Epithelial cell of esophagus (primary cell): ENCODE measurements at regions not wholly inside any gene's neighbourhood (a gene's known extent, or its start where the extent isn't known, plus 50 kb on each side); places are given as distances from the start of the nearest gene placed in this dataset.
"Not testable (repeated sequence)": the region's sequence is repeated elsewhere in the genome, so short reads cannot be mapped to it uniquely, and the experiment has no call there.

ENCODE experiments used
- DNase-seq: peaks from one replicate; pipeline ENCODE4 v3.0.0; 2010; ENCODE audit warnings: low read depth
- H3K4me3 ChIP-seq: 2 replicates; pipeline ENCODE4 v1.5.1; 2011; ENCODE audit warnings: mild to moderate bottlenecking, low read length, control low read depth
- CTCF ChIP-seq: IDR thresholded peaks from 2 replicates; pipeline ENCODE4 v1.5.1; 2011; ENCODE audit warnings: low read depth, mild to moderate bottlenecking, low read length, control low read depth, inconsistent platforms; ENCODE audit not compliant: insufficient read depth; ENCODE audit errors: missing control alignments

GRCh38 chrX:35221391-35221790 is 278.8 kb downstream of the FAM47B start:
- DNase-seq, H3K4me3 ChIP-seq: not testable (repeated sequence)

GRCh38 chrX:35244088-35244741 is 301.6 kb downstream of the FAM47B start:
- DNase-seq: no peak
- TF ChIP-seq CTCF: no peak
- no peak overlapping the region for H3K4me3 ChIP-seq

GRCh38 chrX:35244796-35245508 is 302.4 kb downstream of the FAM47B start:
- DNase-seq: no peak
- H3K4me3 ChIP-seq: no peak overlapping the region
- no peak for TF ChIP-seq CTCF

- no peak for TF ChIP-seq CTCF
- DNase-seq: no peak
- H3K4me3 ChIP-seq: no peak overlapping the region
Measured at GRCh38 chrX:35251226-35251625, 308.6 kb downstream of the FAM47B start.

GRCh38 chrX:35276115-35276514 is 333.5 kb downstream of the FAM47B start:
- H3K4me3 ChIP-seq: no peak overlapping the region
- no peak for DNase-seq
- no peak for TF ChIP-seq CTCF

GRCh38 chrX:35285289-35285962 is 342.8 kb downstream of the FAM47B start:
- no peak overlapping the region for H3K4me3 ChIP-seq
- no peak for TF ChIP-seq CTCF
- no peak for DNase-seq

- no peak overlapping the region for H3K4me3 ChIP-seq
- DNase-seq: no peak
- no peak for TF ChIP-seq CTCF
Measured at GRCh38 chrX:35288657-35289056, 346.1 kb downstream of the FAM47B start.
